ENCODE measurements at regions not wholly inside any gene's neighbourhood (a gene's known extent, or its start where the extent isn't known, plus 50 kb on each side); places are given as distances from the start of the nearest gene placed in this dataset.

DNA sequence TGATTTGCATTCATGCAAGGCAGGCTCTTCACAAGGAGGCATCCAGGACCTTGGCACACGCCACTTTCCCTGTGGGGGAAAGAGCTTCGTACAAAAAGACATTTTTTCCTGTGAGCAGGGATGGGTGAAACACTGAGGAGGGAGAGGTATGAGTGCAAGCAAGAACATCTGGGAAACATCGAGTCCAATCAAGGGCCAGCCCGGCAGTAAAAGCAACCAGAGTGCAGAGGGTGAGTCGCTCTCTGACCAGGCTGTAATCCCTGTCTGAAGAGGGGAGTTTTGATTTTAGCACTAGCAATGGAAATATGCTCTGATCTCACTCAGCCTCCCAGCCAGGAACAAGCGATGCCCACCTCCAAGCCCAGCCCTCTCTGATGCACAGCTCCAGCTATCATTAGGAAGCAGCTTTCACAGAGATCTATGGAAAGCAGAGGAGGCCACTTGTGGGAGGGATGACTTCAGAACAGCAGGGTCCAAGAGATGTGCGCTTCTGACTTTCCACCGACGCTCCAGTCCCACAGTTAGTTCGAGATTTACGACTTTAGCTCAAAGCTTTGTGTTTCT, 211.0 kb upstream of the ADAMTS16 start:
- DNase-seq (ENCODE audit: low read depth) = no peak
- H3K4me3 ChIP-seq (ENCODE audit: control insufficient read depth, low read depth, low read length) = no peak overlapping the region
- no peak for TF ChIP-seq CTCF (IDR thresholded peaks at IDR 0.05; ENCODE audit: control insufficient read depth, insufficient read depth, low read depth, low read length, missing control alignments)

- no peak for DNase-seq (ENCODE audit: low read depth)
- no peak for TF ChIP-seq CTCF (IDR thresholded peaks at IDR 0.05; ENCODE audit: control insufficient read depth, insufficient read depth, low read depth, low read length, missing control alignments)
- H3K4me3 ChIP-seq (ENCODE audit: control insufficient read depth, low read depth, low read length) = no peak overlapping the region
Measured at GRCh38 chr5:4939042-4939781, 200.9 kb upstream of the ADAMTS16 start.

DNA sequence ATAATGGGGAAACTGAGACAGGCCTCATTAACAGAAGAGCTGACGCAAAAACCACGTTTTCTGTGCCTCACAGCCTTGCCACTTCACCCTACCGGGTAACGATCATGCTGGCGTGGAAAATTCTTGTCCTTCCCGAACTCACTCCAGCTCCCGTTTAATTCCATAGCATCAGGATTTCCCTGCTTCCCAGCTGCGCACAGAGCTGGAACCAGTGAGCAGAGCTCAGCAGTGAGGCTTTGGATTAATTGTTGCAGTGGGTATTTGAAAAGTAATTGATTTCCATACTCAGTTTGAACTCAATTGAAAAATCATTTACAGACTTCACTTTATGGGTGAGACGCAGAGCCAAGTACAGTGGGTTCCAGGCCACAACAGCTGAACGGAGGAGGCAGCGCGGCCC, 199.0 kb upstream of the ADAMTS16 start:
- no peak for TF ChIP-seq CTCF (IDR thresholded peaks at IDR 0.05; ENCODE audit: control insufficient read depth, insufficient read depth, low read depth, low read length, missing control alignments)
- no peak overlapping the region for H3K4me3 ChIP-seq (ENCODE audit: control insufficient read depth, low read depth, low read length)
- no peak for DNase-seq (ENCODE audit: low read depth)

DNA sequence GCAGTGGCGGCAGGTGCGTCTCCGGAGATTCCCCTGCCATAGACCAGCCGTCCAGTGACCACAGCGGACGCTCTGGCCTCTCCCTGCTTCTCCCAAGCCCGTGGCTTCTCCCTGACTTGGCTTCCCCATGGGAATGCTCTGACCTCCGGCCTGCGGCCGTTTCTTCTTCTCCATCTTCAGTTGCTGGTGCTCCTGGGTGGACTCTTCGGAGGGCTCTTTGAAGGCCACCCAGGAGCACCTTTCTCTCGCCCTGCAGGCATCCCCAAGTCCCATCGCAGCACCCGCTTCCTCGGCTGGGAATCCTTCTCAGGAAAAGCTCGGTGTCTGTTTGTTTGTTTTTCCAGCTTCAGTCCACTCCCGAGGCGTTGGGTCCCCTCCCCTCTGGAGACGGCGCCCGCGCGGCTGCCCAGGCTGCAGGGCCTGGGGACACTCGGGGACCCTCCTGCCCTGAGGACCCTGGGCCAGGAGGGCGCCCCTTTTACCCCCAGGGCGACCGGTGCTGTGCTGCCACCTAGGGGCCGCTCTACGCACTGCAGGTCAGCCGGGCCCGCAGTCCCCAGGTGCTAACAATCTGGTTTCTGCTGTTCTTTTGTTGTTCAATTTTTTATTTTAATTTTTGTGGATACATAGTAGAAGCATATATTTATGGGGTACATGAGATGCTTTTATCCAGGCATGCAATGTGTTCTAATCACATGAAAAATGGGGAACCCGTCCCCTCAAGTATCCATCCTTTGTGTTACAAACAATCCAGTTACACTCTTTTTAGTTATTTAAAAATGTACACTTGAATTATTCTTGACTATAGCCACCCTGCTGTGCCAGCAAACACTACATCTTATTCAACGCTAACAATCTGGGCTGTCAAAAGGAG, 197.9 kb upstream of the ADAMTS16 start:
- H3K4me3 ChIP-seq (ENCODE audit: control insufficient read depth, low read depth, low read length) = no peak overlapping the region
- DNase-seq (ENCODE audit: low read depth) = no peak
- peak; percentile 85 for TF ChIP-seq CTCF (IDR thresholded peaks at IDR 0.05; ENCODE audit: control insufficient read depth, insufficient read depth, low read depth, low read length, missing control alignments)

- TF ChIP-seq CTCF (IDR thresholded peaks at IDR 0.05; ENCODE audit: control insufficient read depth, insufficient read depth, low read depth, low read length, missing control alignments) = no peak
- DNase-seq (ENCODE audit: low read depth) = no peak
- no peak overlapping the region for H3K4me3 ChIP-seq (ENCODE audit: control insufficient read depth, low read depth, low read length)
Measured at GRCh38 chr5:4942831-4943178, 197.3 kb upstream of the ADAMTS16 start.

DNA sequence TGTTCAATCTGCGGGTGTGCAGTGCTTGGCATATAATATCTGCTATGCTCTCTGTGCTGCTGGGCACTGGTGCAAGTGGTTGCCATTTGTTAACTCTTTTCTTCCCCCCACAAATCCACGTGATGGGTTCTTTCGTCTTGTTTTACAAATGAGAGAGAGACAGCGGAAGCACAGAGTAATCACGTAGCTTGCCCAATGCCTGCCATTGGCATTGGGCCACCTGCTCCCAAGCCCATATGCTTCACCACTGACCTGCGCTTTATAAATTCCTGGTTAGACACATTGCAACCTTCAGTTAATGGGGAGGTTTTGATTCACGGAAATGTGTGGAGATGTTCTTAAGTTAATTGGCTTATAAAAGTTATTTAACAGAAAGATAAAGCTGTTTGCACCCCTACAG, 194.8 kb upstream of the ADAMTS16 start:
- DNase-seq (ENCODE audit: low read depth) = no peak
- H3K4me3 ChIP-seq (ENCODE audit: control insufficient read depth, low read depth, low read length) = no peak overlapping the region
- TF ChIP-seq CTCF (IDR thresholded peaks at IDR 0.05; ENCODE audit: control insufficient read depth, insufficient read depth, low read depth, low read length, missing control alignments) = no peak

Measured in AG09309 (cell line).